HG03558 (cell line): ENCODE measurements at regions not wholly inside any gene's neighbourhood (a gene's known extent, or its start where the extent isn't known, plus 50 kb on each side); places are given as distances from the start of the nearest gene placed in this dataset.
"Not testable (repeated sequence)": the region's sequence is repeated elsewhere in the genome, so short reads cannot be mapped to it uniquely, and the experiment has no call there.

Source experiments
- ATAC-seq: cut with Tn5 transposase; IDR thresholded peaks from one replicate; pipeline ENCODE4 v1.9.1; 2021; ENCODE audit warnings: moderate number of reproducible peaks; ENCODE audit not compliant: unreplicated experiment; ENCODE audit errors: extremely low read depth

- ATAC-seq = no peak
These were observed 344.5 kb downstream of the PRR16 start for GRCh38 chr5:120808606-120809005.

- no peak for ATAC-seq
These were observed 349.5 kb downstream of the PRR16 start for GRCh38 chr5:120813551-120813950.

- ATAC-seq = no peak
These were observed 353.2 kb downstream of the PRR16 start for GRCh38 chr5:120817044-120817985.

- no peak for ATAC-seq
These were observed 354.0 kb downstream of the PRR16 start for GRCh38 chr5:120818128-120818527.

DNA sequence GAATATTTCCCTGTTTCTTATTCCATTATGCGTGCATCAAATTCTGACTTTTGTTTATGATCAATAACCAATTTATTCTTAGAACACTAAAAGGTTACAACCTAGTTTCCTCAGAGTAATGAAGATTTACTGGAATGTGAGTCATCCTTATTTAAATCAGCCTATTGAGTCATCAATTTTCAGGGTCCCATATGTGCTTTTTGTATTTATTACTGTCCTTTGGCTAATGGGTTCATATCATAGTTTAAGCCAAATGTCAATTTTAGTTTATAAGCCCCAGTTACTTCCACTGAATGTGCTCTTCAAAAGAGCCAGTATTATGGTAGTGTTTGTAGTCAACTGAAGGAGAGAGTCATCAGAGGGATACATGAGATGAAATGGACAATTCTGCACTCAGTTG is 359.2 kb downstream of the PRR16 start:
- ATAC-seq = no peak

DNA sequence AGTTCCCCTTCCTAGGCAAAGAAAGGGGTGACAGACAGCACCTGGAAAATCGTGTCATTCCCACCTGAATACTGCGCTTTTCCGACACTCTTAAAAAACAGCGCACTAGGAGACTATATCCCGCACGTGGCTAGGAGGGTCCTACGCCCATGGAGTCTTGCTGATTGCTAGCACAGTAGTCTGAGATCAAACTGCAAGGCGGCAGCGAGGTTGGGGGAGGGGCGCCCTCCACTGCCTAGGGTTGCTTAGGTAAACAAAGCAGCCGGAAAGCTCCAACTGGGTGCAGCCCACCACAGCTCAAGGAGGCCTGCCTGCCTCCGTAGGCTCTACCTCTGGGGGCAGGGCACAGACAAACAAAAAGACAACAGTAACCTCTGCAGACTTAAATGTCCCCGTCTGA is 367.5 kb downstream of the PRR16 start:
- not testable (repeated sequence) for ATAC-seq

GRCh38 chr5:120841830-120842229 is 377.7 kb downstream of the PRR16 start:
- no peak for ATAC-seq

- ATAC-seq = no peak
These were observed 379.4 kb downstream of the PRR16 start for GRCh38 chr5:120843390-120843980.

DNA sequence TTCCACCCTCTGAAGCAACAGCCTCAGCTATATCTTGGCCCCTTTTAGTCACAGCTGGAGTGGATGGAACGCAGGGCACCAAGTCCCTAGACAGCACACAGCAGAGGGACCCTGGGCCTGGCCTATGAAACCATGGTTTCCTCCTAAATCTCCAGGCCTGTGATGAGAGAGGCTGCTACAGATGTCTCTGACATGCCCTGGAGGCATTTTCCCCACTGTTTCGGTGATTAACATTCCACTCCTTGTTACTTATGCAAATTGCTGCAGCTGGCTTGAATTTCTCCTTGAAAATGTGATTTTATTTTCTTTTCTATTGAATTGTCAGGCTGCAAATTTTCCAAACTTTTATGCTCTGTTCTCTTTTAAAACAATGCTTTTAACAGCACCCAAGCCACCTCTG is 384.8 kb downstream of the PRR16 start:
- ATAC-seq = no peak

DNA sequence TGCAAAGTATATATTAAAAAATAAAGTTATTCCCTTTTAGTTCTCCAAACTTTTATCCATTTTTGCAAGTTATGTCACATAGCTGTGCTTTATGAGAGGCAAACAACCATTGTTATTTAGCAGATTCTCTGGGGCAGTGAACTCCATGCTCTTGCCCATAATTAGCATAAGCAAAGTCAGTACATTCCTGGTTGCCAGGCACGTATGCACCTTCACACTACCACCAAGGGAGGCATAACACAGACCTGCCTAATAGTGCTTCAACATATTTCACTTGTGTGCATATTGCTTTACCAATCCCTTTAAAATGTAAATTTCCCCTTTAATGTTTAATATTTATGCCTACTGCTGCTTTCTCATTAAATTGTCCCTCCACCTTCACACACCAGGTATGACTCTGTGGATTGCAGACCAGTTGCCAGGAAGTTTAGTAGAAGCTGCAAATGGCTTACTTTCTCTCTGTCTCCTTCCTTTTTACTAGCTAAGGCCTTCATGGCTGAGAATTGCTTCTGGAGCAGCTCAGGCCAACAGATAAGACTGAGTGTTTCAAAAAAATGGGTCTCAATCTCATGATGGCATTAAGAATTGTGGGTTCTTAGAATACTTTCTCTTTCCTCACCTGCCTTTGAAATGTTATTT is 388.2 kb downstream of the PRR16 start:
- no peak for ATAC-seq

- ATAC-seq = no peak
These were observed 402.9 kb downstream of the PRR16 start for GRCh38 chr5:120866997-120867396.

- no peak for ATAC-seq
These were observed 405.7 kb downstream of the PRR16 start for GRCh38 chr5:120869831-120870230.

GRCh38 chr5:120872297-120872696 is 408.2 kb downstream of the PRR16 start:
- ATAC-seq = no peak

DNA sequence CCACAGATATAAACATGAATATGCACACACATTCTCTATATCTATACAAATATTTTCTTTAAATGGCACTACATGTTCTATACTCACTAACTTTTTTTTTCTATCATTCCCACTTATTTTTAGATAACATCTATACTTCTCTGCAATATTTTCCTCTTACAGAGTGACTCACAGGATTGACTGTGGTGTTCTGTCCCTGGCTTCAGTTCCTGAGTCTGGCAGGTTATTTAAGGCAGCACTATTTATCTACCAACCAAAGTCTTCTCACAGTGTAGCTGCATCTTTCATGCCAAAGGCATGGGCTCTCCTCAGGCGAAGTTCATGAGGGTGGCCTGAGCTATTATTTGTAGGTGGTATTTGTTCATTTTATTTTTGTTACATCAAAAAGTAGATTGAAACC is 409.0 kb downstream of the PRR16 start:
- ATAC-seq = no peak

GRCh38 chr5:120874081-120874862 is 410.2 kb downstream of the PRR16 start:
- no peak for ATAC-seq

DNA sequence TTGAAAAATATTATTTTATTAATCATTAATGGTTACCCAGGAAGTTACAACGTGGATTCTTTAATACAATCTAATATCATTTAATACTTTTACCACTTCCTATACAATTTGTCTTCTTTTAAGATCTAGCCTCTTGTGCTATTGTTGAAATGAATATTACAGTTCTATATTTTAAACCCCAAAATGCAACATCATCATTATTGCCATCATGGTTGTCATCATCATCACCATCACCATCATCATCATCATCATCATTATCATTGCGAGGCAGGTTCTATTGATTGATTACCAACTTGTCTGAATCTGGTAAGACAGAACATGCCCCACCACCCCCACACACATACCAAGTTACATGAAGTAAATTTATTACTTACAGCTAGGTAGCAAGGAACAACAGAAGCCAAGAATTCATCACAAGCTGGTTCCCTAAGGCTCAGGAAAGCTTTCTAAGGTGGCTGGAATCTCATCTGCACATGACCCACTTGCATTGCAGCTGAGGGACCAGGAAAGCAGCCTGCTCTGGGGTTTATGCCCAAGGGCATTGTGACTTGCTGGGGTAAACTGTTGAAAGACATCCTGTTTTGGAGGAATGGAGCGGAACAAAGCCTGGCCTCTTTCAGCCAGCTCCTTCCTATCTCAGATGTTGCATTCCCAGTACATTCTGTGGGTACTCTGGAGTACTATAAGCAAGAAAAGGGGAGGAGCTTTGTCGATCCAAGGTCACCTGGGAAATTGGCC is 418.1 kb downstream of the PRR16 start:
- no peak for ATAC-seq

GRCh38 chr5:120886351-120886860 is 422.3 kb downstream of the PRR16 start:
- ATAC-seq = no peak

DNA sequence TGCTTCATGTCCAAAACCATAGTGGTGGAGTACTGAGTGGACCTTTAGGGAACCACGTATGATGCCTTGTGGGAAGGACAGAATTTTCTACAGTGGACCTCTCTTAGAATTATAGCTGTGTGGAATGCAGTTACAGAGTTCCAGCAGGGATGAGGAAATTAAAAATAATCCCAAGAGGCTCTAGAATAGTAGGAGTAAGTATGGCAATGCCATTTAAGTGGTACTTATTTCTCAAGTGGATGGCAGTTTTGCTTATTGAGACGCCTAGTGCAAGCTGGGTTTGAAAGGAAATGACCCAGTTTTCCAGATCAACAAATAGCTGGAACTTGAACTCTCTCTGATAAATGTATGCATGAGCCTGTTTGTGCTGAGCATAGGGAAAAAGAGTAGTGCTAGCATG is 431.6 kb downstream of the PRR16 start:
- no peak for ATAC-seq

GRCh38 chr5:120901199-120901598 is 437.1 kb downstream of the PRR16 start:
- no peak for ATAC-seq

GRCh38 chr5:120907953-120908352 is 443.9 kb downstream of the PRR16 start:
- ATAC-seq = no peak
